GM10248 (cell line): ENCODE measurements at regions not wholly inside any gene's neighbourhood (a gene's known extent, or its start where the extent isn't known, plus 50 kb on each side); places are given as distances from the start of the nearest gene placed in this dataset.

Experiments used
- CTCF ChIA-PET: fragments of 300-600 bp; sonication (Branson Sonifier 250); formaldehyde crosslinking; extraction: SDS; loops from one replicate; lab custom pipeline; 2021; ENCODE audit warnings: antibody characterized with exemption; lab: Yijun Ruan, JAX
- POLR2A ChIA-PET: fragments of 350-650 bp; sonication (Branson Sonifier 250); formaldehyde crosslinking; extraction: SDS; loops from one replicate; lab custom pipeline; 2020; ENCODE audit warnings: antibody characterized with exemption; lab: Yijun Ruan, JAX
- DNase-seq: peaks from one replicate; pipeline ENCODE4 v3.0.0; 2012; ENCODE audit errors: extremely low spot score
- CTCF ChIP-seq: IDR thresholded peaks from 2 replicates; pipeline ENCODE4 v1.5.1; 2012; ENCODE audit warnings: mild to moderate bottlenecking, low read depth; ENCODE audit errors: extremely low read depth, missing control alignments, control extremely low read depth

- DNase-seq = no peak
- no peak for TF ChIP-seq CTCF
- ChIA-PET CTCF (no interaction called here), POLR2A (no interaction called here)
These were observed 119.9 kb upstream of the DCC start for GRCh38 chr18:52220062-52220591.

GRCh38 chr18:52222211-52222610 lies 117.8 kb upstream of the DCC start:
- POLR2A ChIA-PET = no interaction called here
- TF ChIP-seq CTCF = no peak
- no peak for DNase-seq
- CTCF ChIA-PET = interaction anchor here (1.1 kb wide), 1 partner anchor 10 kb away, joined by 3 read pairs; no protein-coding TSS in a partner anchor

GRCh38 chr18:52227536-52227935 lies 112.5 kb upstream of the DCC start:
- ChIA-PET POLR2A (no interaction called here), CTCF (no interaction called here)
- TF ChIP-seq CTCF = no peak
- DNase-seq = no peak

- TF ChIP-seq CTCF = no peak
- POLR2A ChIA-PET = no interaction called here
- CTCF ChIA-PET = no interaction called here
- DNase-seq = no peak
These were observed 111.8 kb upstream of the DCC start for GRCh38 chr18:52228166-52228565.

- POLR2A ChIA-PET = no interaction called here
- TF ChIP-seq CTCF = no peak
- CTCF ChIA-PET = interaction anchor here (0.8 kb wide), 1 partner anchor 11 kb away, joined by 3 read pairs; no protein-coding TSS in a partner anchor
- DNase-seq = no peak
These were observed 103.9 kb upstream of the DCC start for GRCh38 chr18:52236131-52236530.

GRCh38 chr18:52237551-52237950 lies 102.4 kb upstream of the DCC start:
- ChIA-PET CTCF (interaction anchor here (1.5 kb wide), 1 partner anchor 20 kb away, joined by 5 read pairs; no protein-coding TSS in a partner anchor), POLR2A (no interaction called here)
- no peak for DNase-seq
- TF ChIP-seq CTCF = no peak
